Peyer's patch (tissue), 4 donors: ENCODE measurements at regions not wholly inside any gene's neighbourhood (a gene's known extent, or its start where the extent isn't known, plus 50 kb on each side); places are given as distances from the start of the nearest gene placed in this dataset.

Source experiments
- CTCF ChIP-seq, 6 experiments: fragments of 450-650 bp in 4 of 6; fragments of 200-600 bp in 2 of 6; sonication (generic) in 1 of 6; IDR thresholded peaks; one replicate each; pipeline ENCODE4 v1.5.1; 2017 to 2019; ENCODE audit warnings: antibody characterized with exemption in 6 of 6, mild to moderate bottlenecking in 3 of 6, moderate library complexity in 1 of 6
- POLR2A ChIP-seq, 2 donors: fragments of 450-650 bp; IDR thresholded peaks; one replicate each; pipeline ENCODE4 v1.5.1; 2017; ENCODE audit warnings: antibody characterized with exemption in 2 of 2, mild to moderate bottlenecking in 2 of 2, moderate library complexity in 2 of 2

DNA sequence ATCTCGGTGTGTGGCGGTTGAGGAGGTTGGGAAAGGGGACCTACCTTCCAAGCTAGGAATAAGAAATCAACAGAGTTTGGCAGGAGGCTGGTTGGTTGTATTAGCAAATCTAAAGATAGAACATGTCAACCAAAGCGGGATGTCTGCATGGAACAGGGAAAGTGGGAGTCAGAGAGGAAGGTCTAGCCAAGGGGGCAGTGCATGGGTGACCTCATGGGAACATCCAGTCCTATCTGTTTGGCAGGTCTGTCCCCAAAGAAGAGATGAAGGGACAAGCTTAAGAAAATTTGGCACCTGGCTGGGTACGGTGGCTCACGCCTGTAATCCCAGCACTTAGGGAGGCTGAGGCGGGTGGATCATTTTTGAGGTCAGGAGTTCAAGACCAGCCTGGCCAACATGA lies 118.7 kb upstream of the TSC22D1 start:
- TF ChIP-seq CTCF (IDR thresholded peaks at IDR 0.05) (no peak), POLR2A (IDR thresholded peaks at IDR 0.05) (no peak)
